Activated naive CD8-positive, alpha-beta T cell treated with anti-CD3 and anti-CD28 coated beads, Interleukin-2, amount 10 ng/mL, durations not matched to agents 7 days and 5 days (primary cell): ENCODE measurements at regions not wholly inside any gene's neighbourhood (a gene's known extent, or its start where the extent isn't known, plus 50 kb on each side); places are given as distances from the start of the nearest gene placed in this dataset.

Experiments used
- ATAC-seq: fragments of 150-1000 bp; cut with Tn5 transposase; one replicate; pipeline ENCODE4 v1.10.0; 2021; ENCODE audit warnings: low read depth, moderate library complexity
- POLR2A ChIA-PET: fragments of 350-600 bp; sonication (Branson Sonifier 250); formaldehyde crosslinking; loops from one replicate; lab custom pipeline; 2021; ENCODE audit warnings: antibody characterized with exemption; lab: Charles Lee
- DNase-seq: peaks from one replicate; pipeline ENCODE4 v3.0.0; 2021
- H3K27ac Mint-ChIP-seq: one replicate; pipeline ENCODE4 v1.8.0; 2022; ENCODE audit warnings: mild to moderate bottlenecking, mixed read lengths
- H3K27me3 Mint-ChIP-seq: one replicate; pipeline ENCODE4 v1.8.0; 2022; ENCODE audit warnings: mild to moderate bottlenecking, moderate library complexity, mixed read lengths
- H3K36me3 Mint-ChIP-seq: one replicate; pipeline ENCODE4 v1.8.0; 2021; ENCODE audit warnings: mild to moderate bottlenecking, mixed read lengths
- H3K4me1 Mint-ChIP-seq: one replicate; pipeline ENCODE4 v1.8.0; 2021; ENCODE audit warnings: mixed read lengths
- H3K4me3 Mint-ChIP-seq: one replicate; pipeline ENCODE4 v1.8.0; 2022; ENCODE audit warnings: mild to moderate bottlenecking, moderate library complexity, mixed read lengths
- H3K9me3 Mint-ChIP-seq: one replicate; pipeline ENCODE4 v1.8.0; 2021; ENCODE audit warnings: mixed read lengths

- Mint-ChIP-seq H3K36me3 (no peaks in the 10 kb centered on the region), H3K9me3 (peaks cover 17% of the 10 kb centered on the region), H3K27ac (no peak overlapping the region)
Observed at GRCh38 chr11:130732476-130732875, 183.8 kb downstream of the SNX19 start.

GRCh38 chr11:130737041-130737830, 179.0 kb downstream of the SNX19 start:
- Mint-ChIP-seq H3K4me3 (peak overlapping the region; percentile 41), H3K4me1 (peaks cover 11% of the 10 kb centered on the region), H3K27me3 (no peaks in the 10 kb centered on the region), H3K36me3 (no peaks in the 10 kb centered on the region), H3K27ac (peak overlapping the region; percentile 31), H3K9me3 (peaks cover 27% of the 10 kb centered on the region)
- ATAC-seq (peak; percentile 56), DNase-seq (no peak)
- POLR2A ChIA-PET = no interaction called here

More at GRCh38 chr11:130732476-130732875, 183.8 kb downstream of the SNX19 start:
- no peak for ATAC-seq
- POLR2A ChIA-PET = no interaction called here
- Mint-ChIP-seq H3K4me1 (peaks cover 9% of the 10 kb centered on the region), H3K4me3 (no peak overlapping the region), H3K27me3 (no peaks in the 10 kb centered on the region)
- no peak for DNase-seq

- POLR2A ChIA-PET = interaction anchor here (0.6 kb wide), 1 partner anchor 14 kb away, joined by 4 read pairs; no protein-coding TSS in a partner anchor
- H3K9me3 Mint-ChIP-seq = peaks cover 27% of the 10 kb centered on the region
Observed at GRCh38 chr11:130737866-130738431, 178.3 kb downstream of the SNX19 start.

GRCh38 chr11:130738611-130739010, 177.7 kb downstream of the SNX19 start:
- H3K4me3 Mint-ChIP-seq = no peak overlapping the region
- DNase-seq = no peak
- H3K36me3 Mint-ChIP-seq = no peaks in the 10 kb centered on the region
- POLR2A ChIA-PET = no interaction called here
- H3K27ac Mint-ChIP-seq = no peak overlapping the region
- H3K27me3 Mint-ChIP-seq = no peaks in the 10 kb centered on the region
- H3K9me3 Mint-ChIP-seq = peaks cover 25% of the 10 kb centered on the region
- no peak for ATAC-seq
- peaks cover 11% of the 10 kb centered on the region for H3K4me1 Mint-ChIP-seq

More at GRCh38 chr11:130737866-130738431, 178.3 kb downstream of the SNX19 start:
- Mint-ChIP-seq H3K27me3 (no peaks in the 10 kb centered on the region), H3K36me3 (no peaks in the 10 kb centered on the region), H3K4me1 (peaks cover 11% of the 10 kb centered on the region), H3K27ac (no peak overlapping the region), H3K4me3 (no peak overlapping the region)
- DNase-seq (no peak), ATAC-seq (no peak)

GRCh38 chr11:130740819-130741218, 175.5 kb downstream of the SNX19 start:
- Mint-ChIP-seq H3K27me3 (no peaks in the 10 kb centered on the region), H3K4me1 (peaks cover 6% of the 10 kb centered on the region), H3K27ac (no peak overlapping the region), H3K9me3 (peaks cover 17% of the 10 kb centered on the region), H3K4me3 (no peak overlapping the region), H3K36me3 (no peaks in the 10 kb centered on the region)
- no peak for ATAC-seq
- POLR2A ChIA-PET = no interaction called here
- no peak for DNase-seq

GRCh38 chr11:130744794-130745193, 171.5 kb downstream of the SNX19 start:
- H3K4me3 Mint-ChIP-seq = no peak overlapping the region
- H3K4me1 Mint-ChIP-seq = no peaks in the 10 kb centered on the region
- H3K27me3 Mint-ChIP-seq = peaks cover 3% of the 10 kb centered on the region

GRCh38 chr11:130749216-130749615, 167.1 kb downstream of the SNX19 start:
- no peak for ATAC-seq
- Mint-ChIP-seq H3K4me1 (no peaks in the 10 kb centered on the region), H3K27me3 (peaks cover 13% of the 10 kb centered on the region)

More at GRCh38 chr11:130744794-130745193, 171.5 kb downstream of the SNX19 start:
- Mint-ChIP-seq H3K9me3 (peaks cover 11% of the 10 kb centered on the region), H3K27ac (no peak overlapping the region), H3K36me3 (no peaks in the 10 kb centered on the region)
- ATAC-seq (no peak), DNase-seq (no peak)
- POLR2A ChIA-PET = no interaction called here

GRCh38 chr11:130760515-130761125, 155.7 kb downstream of the SNX19 start:
- Mint-ChIP-seq H3K36me3 (no peaks in the 10 kb centered on the region), H3K4me3 (no peak overlapping the region), H3K9me3 (no peaks in the 10 kb centered on the region), H3K27ac (no peak overlapping the region), H3K27me3 (peaks cover 6% of the 10 kb centered on the region), H3K4me1 (no peaks in the 10 kb centered on the region)
- DNase-seq (no peak), ATAC-seq (no peak)
- POLR2A ChIA-PET = no interaction called here

More at GRCh38 chr11:130749216-130749615, 167.1 kb downstream of the SNX19 start:
- H3K27ac Mint-ChIP-seq = no peak overlapping the region
- DNase-seq = no peak
- POLR2A ChIA-PET = no interaction called here
- no peaks in the 10 kb centered on the region for H3K36me3 Mint-ChIP-seq
- H3K9me3 Mint-ChIP-seq = no peaks in the 10 kb centered on the region
- H3K4me3 Mint-ChIP-seq = no peak overlapping the region

- ATAC-seq (no peak), DNase-seq (no peak)
- Mint-ChIP-seq H3K4me1 (peaks cover 7% of the 10 kb centered on the region), H3K36me3 (no peaks in the 10 kb centered on the region), H3K4me3 (no peak overlapping the region), H3K9me3 (no peaks in the 10 kb centered on the region), H3K27me3 (peaks cover 10% of the 10 kb centered on the region), H3K27ac (no peak overlapping the region)
- POLR2A ChIA-PET = no interaction called here
Observed at GRCh38 chr11:130761560-130762220, 154.6 kb downstream of the SNX19 start.

- ATAC-seq = no peak
- no peaks in the 10 kb centered on the region for H3K9me3 Mint-ChIP-seq
- H3K27me3 Mint-ChIP-seq = peaks cover 10% of the 10 kb centered on the region
- peaks cover 7% of the 10 kb centered on the region for H3K4me1 Mint-ChIP-seq
- no peak overlapping the region for H3K4me3 Mint-ChIP-seq
- H3K36me3 Mint-ChIP-seq = no peaks in the 10 kb centered on the region
- no peak overlapping the region for H3K27ac Mint-ChIP-seq
- DNase-seq = no peak
- POLR2A ChIA-PET = no interaction called here
Observed at GRCh38 chr11:130762638-130763037, 153.6 kb downstream of the SNX19 start.

GRCh38 chr11:130763087-130763980, 152.9 kb downstream of the SNX19 start:
- DNase-seq = no peak
- no peaks in the 10 kb centered on the region for H3K36me3 Mint-ChIP-seq
- no peak overlapping the region for H3K27ac Mint-ChIP-seq
- H3K9me3 Mint-ChIP-seq = no peaks in the 10 kb centered on the region
- POLR2A ChIA-PET = no interaction called here
- no peak overlapping the region for H3K4me3 Mint-ChIP-seq
- H3K27me3 Mint-ChIP-seq = peaks cover 10% of the 10 kb centered on the region
- H3K4me1 Mint-ChIP-seq = peaks cover 7% of the 10 kb centered on the region
- no peak for ATAC-seq

GRCh38 chr11:130765406-130765805, 150.9 kb downstream of the SNX19 start:
- H3K4me3 Mint-ChIP-seq = no peak overlapping the region
- DNase-seq (no peak), ATAC-seq (no peak)
- H3K27ac Mint-ChIP-seq = no peak overlapping the region
- peaks cover 7% of the 10 kb centered on the region for H3K4me1 Mint-ChIP-seq
- H3K36me3 Mint-ChIP-seq = no peaks in the 10 kb centered on the region
- POLR2A ChIA-PET = no interaction called here
- peaks cover 7% of the 10 kb centered on the region for H3K27me3 Mint-ChIP-seq
- no peaks in the 10 kb centered on the region for H3K9me3 Mint-ChIP-seq
